GM20000 (cell line): ENCODE measurements at regions not wholly inside any gene's neighbourhood (a gene's known extent, or its start where the extent isn't known, plus 50 kb on each side); places are given as distances from the start of the nearest gene placed in this dataset.

ENCODE experiments used
- DNase-seq: peaks from one replicate; pipeline ENCODE4 v3.0.0; 2012; ENCODE audit warnings: low spot score
- CTCF ChIP-seq: IDR thresholded peaks from 2 replicates; pipeline ENCODE4 v1.5.1; 2012; ENCODE audit warnings: mild to moderate bottlenecking, control low read depth; ENCODE audit errors: extremely low read depth, missing control alignments

- no peak for TF ChIP-seq CTCF
- no peak for DNase-seq
These were observed 200.7 kb upstream of the PIK3C3 start for GRCh38 chr18:41754332-41754731.

GRCh38 chr18:41753826-41754225 lies 201.2 kb upstream of the PIK3C3 start:
- no peak for TF ChIP-seq CTCF
- DNase-seq = no peak

DNA sequence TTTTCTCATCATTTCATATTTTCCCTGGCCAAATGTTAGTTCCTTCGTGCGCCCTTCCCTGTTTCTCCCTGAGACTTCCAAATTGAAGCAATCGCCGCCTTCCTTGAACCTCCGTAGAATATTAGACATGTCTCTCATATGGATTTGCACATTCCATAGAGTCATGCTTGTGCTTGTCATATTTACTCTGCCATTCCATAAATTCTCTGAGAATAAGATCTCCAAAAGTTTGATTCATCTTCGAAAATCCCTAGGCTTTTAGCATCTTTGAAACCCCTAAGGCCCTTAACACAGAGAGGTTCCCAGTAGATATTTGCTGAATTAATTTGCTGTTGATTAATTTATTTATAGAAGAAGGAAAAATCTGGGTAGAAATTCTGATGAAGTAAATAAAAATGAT lies 202.2 kb upstream of the PIK3C3 start:
- TF ChIP-seq CTCF = no peak

DNA sequence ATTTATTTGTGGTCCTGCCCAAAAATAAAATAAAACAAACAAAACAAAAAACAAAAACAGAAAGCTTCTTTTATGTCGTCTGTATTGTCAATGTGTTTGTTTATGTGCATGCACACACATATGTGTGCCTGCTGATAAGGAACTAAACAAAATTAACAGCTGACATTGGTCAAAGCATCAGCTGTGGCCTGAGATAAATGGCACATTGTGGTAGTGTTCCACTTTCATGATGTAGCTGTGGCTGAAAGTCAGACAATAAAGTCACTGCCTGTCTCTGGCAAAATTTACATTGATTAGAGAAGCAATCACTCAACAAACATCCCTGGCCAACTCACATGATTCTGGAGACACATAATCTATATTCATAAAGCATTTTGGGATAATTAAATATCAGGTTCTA lies 203.4 kb upstream of the PIK3C3 start:
- TF ChIP-seq CTCF = no peak

More for the DNA sequence above, 202.2 kb upstream of the PIK3C3 start:
- no peak for DNase-seq

GRCh38 chr18:41751161-41751560 lies 203.9 kb upstream of the PIK3C3 start:
- TF ChIP-seq CTCF = no peak
- no peak for DNase-seq

More for the DNA sequence above, 203.4 kb upstream of the PIK3C3 start:
- no peak for DNase-seq

DNA sequence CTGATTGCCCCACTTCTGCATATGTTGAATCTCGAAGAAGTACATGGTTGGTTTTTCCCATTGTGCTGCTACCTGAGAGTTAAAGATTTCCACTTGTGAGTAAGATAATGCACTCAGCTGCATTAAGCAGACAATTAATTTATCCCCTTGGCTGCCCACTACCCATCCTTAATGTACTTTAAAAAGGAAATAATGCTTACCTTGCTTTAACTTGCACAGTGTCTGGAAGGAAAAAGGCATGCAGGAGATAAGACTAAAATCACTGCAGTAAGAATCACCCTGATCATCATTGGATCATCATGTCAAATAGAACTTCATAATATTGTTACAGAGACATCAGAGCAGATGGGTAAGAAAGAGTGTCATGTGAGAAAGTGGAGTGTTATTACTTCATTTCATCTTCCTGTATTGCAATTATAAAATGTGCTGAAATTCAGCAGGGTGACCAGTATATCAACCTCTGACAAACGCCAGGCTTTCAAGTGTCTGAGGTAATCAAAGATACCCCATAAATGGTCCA lies 207.3 kb upstream of the PIK3C3 start:
- TF ChIP-seq CTCF = no peak
- DNase-seq = no peak

- peak; percentile 34 for DNase-seq
These were observed 209.6 kb upstream of the PIK3C3 start for GRCh38 chr18:41745166-41746049.

More at GRCh38 chr18:41745166-41746049, 209.6 kb upstream of the PIK3C3 start:
- peak; percentile 11 for TF ChIP-seq CTCF
